MM.1S (cell line): ENCODE measurements at regions not wholly inside any gene's neighbourhood (a gene's known extent, or its start where the extent isn't known, plus 50 kb on each side); places are given as distances from the start of the nearest gene placed in this dataset.

Source experiments
- CTCF ChIP-seq: fragments of 300-600 bp; sonication (generic); IDR thresholded peaks from 2 replicates; pipeline ENCODE4 v1.5.1; 2016; ENCODE audit warnings: antibody characterized with exemption, low read length, mixed read lengths
- EZH2 ChIP-seq: fragments of 300-600 bp; sonication (generic); optimal IDR thresholded peaks from 2 replicates; pipeline ENCODE3; 2017; ENCODE audit warnings: low read depth, mild to moderate bottlenecking, antibody characterized with exemption, low read length, mixed read lengths

DNA sequence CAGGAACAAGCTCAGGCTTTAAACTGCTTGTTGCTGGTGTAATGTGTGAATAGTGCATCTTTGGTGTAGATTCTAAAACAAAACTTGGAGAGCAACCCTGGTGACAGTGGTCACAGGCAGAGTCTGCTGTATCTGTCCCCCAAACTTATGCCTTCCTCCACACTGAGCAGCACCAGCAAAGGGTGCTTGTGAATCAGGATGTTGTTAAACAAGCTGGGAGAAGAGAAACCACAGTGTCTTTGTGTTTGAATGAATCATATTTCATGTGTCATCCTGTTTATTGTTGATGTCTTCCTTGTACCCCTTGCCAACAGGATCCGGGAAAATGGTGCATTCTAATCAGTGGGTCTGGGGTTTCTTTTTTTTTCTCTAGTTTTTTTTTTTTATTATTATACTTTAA is 91.9 kb upstream of the COG2 start:
- TF ChIP-seq CTCF (no peak), EZH2 (no peak)
